ENCODE measurements at regions not wholly inside any gene's neighbourhood (a gene's known extent, or its start where the extent isn't known, plus 50 kb on each side); places are given as distances from the start of the nearest gene placed in this dataset.

- TF ChIP-seq ZSCAN20 (CRISPR knock-in tag; IDR thresholded peaks at IDR 0.05): no peak
- TF ChIP-seq MYC (IDR thresholded peaks at IDR 0.05; ENCODE audit: borderline replicate concordance, low read length): no peak
- TF ChIP-seq MAZ (IDR thresholded peaks at IDR 0.05; ENCODE audit: borderline replicate concordance, low read depth, low read length): no peak
- TF ChIP-seq HOXA7 (CRISPR knock-in tag; IDR thresholded peaks at IDR 0.05): no peak
Observed at GRCh38 chr18:28961669-28962228, 784.8 kb upstream of the CDH2 start (continued).

- Histone ChIP-seq H3K9me3 (no peaks in the 10 kb centered on the region), H3K27ac (no peak overlapping the region), H3K4me3 (no peak overlapping the region), H3K4me1 (no peaks in the 10 kb centered on the region), H3K4me2 (no peak overlapping the region)
- WGBS (ENCODE audit: missing lambda C conversion rate): 18% methylated on average over 2 of the region's 2 CpGs
- DNase-seq (ENCODE audit: low read depth in 1 of 2, low spot score in 1 of 2) (no peak), FAIRE-seq (no peak), ATAC-seq (no peak)
- TF ChIP-seq RCOR1 (IDR thresholded peaks at IDR 0.05; ENCODE audit: low read depth, low read length): no peak
- no peak for TF ChIP-seq ZFP36 (IDR thresholded peaks at IDR 0.05; ENCODE audit: borderline replicate concordance, partially characterized antibody)
- TF ChIP-seq NPAS2 (CRISPR knock-in tag; IDR thresholded peaks at IDR 0.05; ENCODE audit: borderline replicate concordance): no peak
- no peak for TF ChIP-seq FOSB (CRISPR knock-in tag; IDR thresholded peaks at IDR 0.05)
- TF ChIP-seq, protein P1, sequence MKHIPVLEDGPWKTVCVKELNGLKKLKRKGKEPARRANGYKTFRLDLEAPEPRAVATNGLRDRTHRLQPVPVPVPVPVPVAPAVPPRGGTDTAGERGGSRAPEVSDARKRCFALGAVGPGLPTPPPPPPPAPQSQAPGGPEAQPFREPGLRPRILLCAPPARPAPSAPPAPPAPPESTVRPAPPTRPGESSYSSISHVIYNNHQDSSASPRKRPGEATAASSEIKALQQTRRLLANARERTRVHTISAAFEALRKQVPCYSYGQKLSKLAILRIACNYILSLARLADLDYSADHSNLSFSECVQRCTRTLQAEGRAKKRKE (CRISPR knock-in tag; IDR thresholded peaks at IDR 0.05; ENCODE audit: low read depth): no peak
- no peak for TF ChIP-seq MAX (IDR thresholded peaks at IDR 0.05)
- ChIA-PET CTCF (no interaction called here), POLR2A (no interaction called here)
Observed at GRCh38 chr18:28960146-28960545, 783.2 kb upstream of the CDH2 start.

GRCh38 chr18:28952339-28952738 is 775.4 kb upstream of the CDH2 start:
- Histone ChIP-seq H3K27ac (no peak overlapping the region), H3K9me3 (no peaks in the 10 kb centered on the region; the same call in 2 of the 3 replicates), H3K4me3 (no peak overlapping the region), H3K4me2 (no peak overlapping the region), H3K4me1 (no peaks in the 10 kb centered on the region)
- ATAC-seq (no peak), DNase-seq (ENCODE audit: low read depth in 1 of 2, low spot score in 1 of 2) (no peak), FAIRE-seq (no peak)
- ChIA-PET CTCF (no interaction called here), POLR2A (no interaction called here)
- TF ChIP-seq NPAS2 (CRISPR knock-in tag; IDR thresholded peaks at IDR 0.05; ENCODE audit: borderline replicate concordance): no peak
- no peak for TF ChIP-seq CHD4 (IDR thresholded peaks at IDR 0.05; ENCODE audit: borderline replicate concordance)
- no peak for TF ChIP-seq POLR2AphosphoS2 (conservative IDR thresholded peaks at IDR 0.05; ENCODE audit: low read length)
- TF ChIP-seq SMC3 (IDR thresholded peaks at IDR 0.05): no peak

- ChIA-PET CTCF (no interaction called here), POLR2A (no interaction called here)
- Histone ChIP-seq H3K4me2 (no peak overlapping the region), H3K4me1 (no peaks in the 10 kb centered on the region), H3K27ac (no peak overlapping the region), H3K9me3 (no peaks in the 10 kb centered on the region; the same call in 2 of the 3 replicates), H3K4me3 (no peak overlapping the region)
- no peak for ATAC-seq
- WGBS (ENCODE audit: missing lambda C conversion rate): 43% methylated on average over 1 of the region's 1 CpG
- no peak for FAIRE-seq
- DNase-seq (ENCODE audit: low read depth in 1 of 2, low spot score in 1 of 2): no peak
- TF ChIP-seq RFX5 (IDR thresholded peaks at IDR 0.05) (no peak), CEBPB (IDR thresholded peaks at IDR 0.05) (no peak), ZFP36 (IDR thresholded peaks at IDR 0.05; ENCODE audit: borderline replicate concordance, partially characterized antibody) (no peak), HOXA7 (CRISPR knock-in tag; IDR thresholded peaks at IDR 0.05) (no peak), SMC3 (IDR thresholded peaks at IDR 0.05) (no peak), SREBF2 (IDR thresholded peaks at IDR 0.05) (no peak), MAZ (IDR thresholded peaks at IDR 0.05; ENCODE audit: borderline replicate concordance, low read depth, low read length) (no peak), RNF2 (IDR thresholded peaks at IDR 0.05; ENCODE audit: borderline replicate concordance, low read depth) (no peak), CBX8 (IDR thresholded peaks at IDR 0.05) (no peak), EP300 (IDR thresholded peaks at IDR 0.05) (no peak)
- TF ChIP-seq, protein P2, sequence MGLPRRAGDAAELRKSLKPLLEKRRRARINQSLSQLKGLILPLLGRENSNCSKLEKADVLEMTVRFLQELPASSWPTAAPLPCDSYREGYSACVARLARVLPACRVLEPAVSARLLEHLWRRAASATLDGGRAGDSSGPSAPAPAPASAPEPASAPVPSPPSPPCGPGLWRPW (IDR thresholded peaks at IDR 0.05): no peak
- TF ChIP-seq, protein P3, sequence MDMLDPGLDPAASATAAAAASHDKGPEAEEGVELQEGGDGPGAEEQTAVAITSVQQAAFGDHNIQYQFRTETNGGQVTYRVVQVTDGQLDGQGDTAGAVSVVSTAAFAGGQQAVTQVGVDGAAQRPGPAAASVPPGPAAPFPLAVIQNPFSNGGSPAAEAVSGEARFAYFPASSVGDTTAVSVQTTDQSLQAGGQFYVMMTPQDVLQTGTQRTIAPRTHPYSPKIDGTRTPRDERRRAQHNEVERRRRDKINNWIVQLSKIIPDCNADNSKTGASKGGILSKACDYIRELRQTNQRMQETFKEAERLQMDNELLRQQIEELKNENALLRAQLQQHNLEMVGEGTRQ (IDR thresholded peaks at IDR 0.05): no peak
Observed at GRCh38 chr18:28947900-28948299, 771.0 kb upstream of the CDH2 start.
